Pancreas (tissue), 10 donors: ENCODE measurements at regions not wholly inside any gene's neighbourhood (a gene's known extent, or its start where the extent isn't known, plus 50 kb on each side); places are given as distances from the start of the nearest gene placed in this dataset.
"Not testable (repeated sequence)": the region's sequence is repeated elsewhere in the genome, so short reads cannot be mapped to it uniquely, and the experiment has no call there.

Source experiments
- ATAC-seq, 4 donors: fragments of 200-7000 bp; cut with Tn5 transposase; one replicate each; pipeline versions ENCODE4 v1.8.0 to v1.9.1; 2020; ENCODE audit warnings: mild to moderate bottlenecking in 4 of 4, moderate library complexity in 4 of 4
- DNase-seq, 6 donors: peaks; one replicate each; pipeline ENCODE4 v3.0.0-alpha.2; 2020
- FAIRE-seq: peaks from 2 replicates; lab custom pipeline; 2012; peaks lifted over from hg19 to GRCh38; lab: Jason Lieb, UNC
- H3K27ac ChIP-seq, 4 donors: fragments of 200-600 bp; sonication (generic); 1 replicate in 3 of 4; 2 replicates in 1 of 4; pipeline versions ENCODE4 v1.5.0 to v1.8.0; 2020
- H3K27me3 ChIP-seq, 4 donors: fragments of 200-600 bp; one replicate each; pipeline ENCODE4 v1.8.0; 2021
- H3K36me3 ChIP-seq, 3 donors: fragments of 200-600 bp; sonication (generic) in 1 of 3; one replicate each; pipeline versions ENCODE4 v1.5.0 to v1.8.0; 2020 to 2021
- H3K4me1 ChIP-seq, 3 donors: fragments of 200-600 bp; one replicate each; pipeline ENCODE4 v1.8.0; 2021
- H3K4me3 ChIP-seq, 4 donors: fragments of 200-600 bp; sonication (generic) in 2 of 4; one replicate each; pipeline versions ENCODE4 v1.5.0 to v1.8.0; 2020 to 2021
- H3K9me3 ChIP-seq, 4 donors: fragments of 200-600 bp; one replicate each; pipeline ENCODE4 v1.8.0; 2021
- CTCF ChIP-seq, 4 donors: fragments of 200-600 bp; sonication (generic) in 3 of 4; IDR thresholded peaks; one replicate each; pipeline versions ENCODE4 v1.5.0 to v1.8.0; 2021; ENCODE audit warnings: antibody characterized with exemption in 4 of 4
- WGBS, 2 donors: extraction: QIAGEN DNeasy Blood & Tissue Kit; methylation state at CpG; one replicate each; pipeline ENCODE4 v1.1.7; 2013; 5-methylcytosine and 5-hydroxymethylcytosine counted together
- intact Hi-C, 3 donors: fragments of 100-400 bp; cut with DNase I; formaldehyde crosslinking; loops; one replicate each; pipeline versions ENCODE4 v1.11.1 to v1.14.2; 2022
- donor health status: healthy with polysubstance abuse.
- donor health status: DM: no; HTN: no; CAD: no; lungs with moderate emphysema.
- donor health status: DM: no; HTN: no; CAD: no.
- donor health status: control.
- donor health status: control.
- donor health status: Bipolar disorder and iron deficiency.
- donor health status: DM: yes; HTN: yes; CAD: no.
- donor health status: DM: no; HTN: no; CAD: no.
- donor health status: DM: no; HTN: no; CAD: no.
- donor health status: DM: yes; HTN: yes; CAD: no.

GRCh38 chr10:6985644-6986043, 405.6 kb upstream of the PRKCQ start:
- H3K9me3 ChIP-seq: no peaks in the 10 kb centered on the region
- no peak overlapping the region for H3K4me3 ChIP-seq
- H3K27me3 ChIP-seq: no peaks in the 10 kb centered on the region
- WGBS, 2 donors: 85 to 86% methylated on average over 9 of the region's 9 CpGs
- no peaks in the 10 kb centered on the region for H3K4me1 ChIP-seq
- no peaks in the 10 kb centered on the region for H3K36me3 ChIP-seq
- no peak for TF ChIP-seq CTCF (IDR thresholded peaks at IDR 0.05)
- intact Hi-C loops: no loop called here
- DNase-seq: no peak
- no peak for FAIRE-seq
- H3K27ac ChIP-seq: no peak overlapping the region
- no peak for ATAC-seq

- Histone ChIP-seq H3K4me1 (no peaks in the 10 kb centered on the region), H3K27me3 (no peaks in the 10 kb centered on the region), H3K9me3 (no peaks in the 10 kb centered on the region), H3K4me3 (no peak overlapping the region), H3K27ac (no peak overlapping the region), H3K36me3 (no peaks in the 10 kb centered on the region)
- FAIRE-seq: no peak
- no peak for ATAC-seq
- WGBS, 2 donors: 86 to 88% methylated on average over 2 of the region's 2 CpGs
- no peak for DNase-seq
- intact Hi-C loops: no loop called here
- no peak for TF ChIP-seq CTCF (IDR thresholded peaks at IDR 0.05)
Observed at GRCh38 chr10:6984971-6985370, 404.9 kb upstream of the PRKCQ start.

- H3K27me3 ChIP-seq, H3K27ac ChIP-seq, FAIRE-seq, H3K4me1 ChIP-seq, H3K4me3 ChIP-seq, H3K9me3 ChIP-seq, DNase-seq, intact Hi-C loops, ATAC-seq, H3K36me3 ChIP-seq: not testable (repeated sequence)
- WGBS, 2 donors: 70 to 89% methylated on average over 4 to 5 of the region's 5 CpGs
Observed at GRCh38 chr10:6984016-6984415, 403.9 kb upstream of the PRKCQ start.

GRCh38 chr10:6980353-6980752, 400.3 kb upstream of the PRKCQ start:
- Histone ChIP-seq H3K9me3 (no peaks in the 10 kb centered on the region), H3K27me3 (no peaks in the 10 kb centered on the region), H3K4me3 (no peak overlapping the region), H3K27ac (no peak overlapping the region), H3K36me3 (no peaks in the 10 kb centered on the region), H3K4me1 (no peaks in the 10 kb centered on the region)
- ATAC-seq (peak in 2 of 4 donors; percentile 36 to 72), FAIRE-seq (no peak), DNase-seq (peak in 1 of 6 donors; percentile 19)
- no peak for TF ChIP-seq CTCF (IDR thresholded peaks at IDR 0.05)
- WGBS, 2 donors: 27 to 29% methylated on average over 4 of the region's 4 CpGs
- intact Hi-C loops: no loop called here

GRCh38 chr10:6979371-6979770, 399.3 kb upstream of the PRKCQ start:
- WGBS, 2 donors: 86% methylated on average over 7 of the region's 7 CpGs
- no peak for FAIRE-seq

More at GRCh38 chr10:6979371-6979770, 399.3 kb upstream of the PRKCQ start:
- TF ChIP-seq CTCF (IDR thresholded peaks at IDR 0.05): no peak
- Histone ChIP-seq H3K9me3 (no peaks in the 10 kb centered on the region), H3K4me1 (no peaks in the 10 kb centered on the region), H3K27ac (no peak overlapping the region), H3K36me3 (no peaks in the 10 kb centered on the region), H3K4me3 (no peak overlapping the region), H3K27me3 (no peaks in the 10 kb centered on the region)
- DNase-seq (no peak), ATAC-seq (no peak)
- intact Hi-C loops: no loop called here
